Right lobe of liver (tissue), 6 donors: ENCODE measurements at regions not wholly inside any gene's neighbourhood (a gene's known extent, or its start where the extent isn't known, plus 50 kb on each side); places are given as distances from the start of the nearest gene placed in this dataset.
A peak's percentile ranks its signal among the peaks of the same experiment; 100 is the strongest.

Experiments used
- ATAC-seq, 4 donors: fragments of 200-7000 bp; cut with Tn5 transposase; one replicate each; pipeline ENCODE4 v1.9.1; 2020; ENCODE audit warnings: mild to moderate bottlenecking in 4 of 4, moderate library complexity in 4 of 4
- DNase-seq, 3 donors: peaks; one replicate each; pipeline ENCODE4 v3.0.0-alpha.2; 2020
- H3K27ac ChIP-seq, 3 donors: fragments of 200-600 bp; one replicate each; pipeline ENCODE4 v1.8.0; 2022
- H3K27me3 ChIP-seq, 2 donors: fragments of 200-600 bp; one replicate each; pipeline ENCODE4 v1.8.0; 2022
- H3K36me3 ChIP-seq, 4 donors: fragments of 200-600 bp; sonication (generic) in 1 of 4; one replicate each; pipeline versions ENCODE4 v1.5.1 to v1.8.0; 2017 to 2022; ENCODE audit warnings: control low read depth in 1 of 4
- H3K4me1 ChIP-seq, 4 donors: fragments of 200-600 bp; sonication (generic) in 1 of 4; one replicate each; pipeline versions ENCODE4 v1.5.1 to v1.8.0; 2017 to 2022; ENCODE audit warnings: control low read depth in 1 of 4
- H3K4me3 ChIP-seq, 3 donors: fragments of 200-600 bp; one replicate each; pipeline ENCODE4 v1.8.0; 2022
- H3K9me3 ChIP-seq, 4 donors: fragments of 200-600 bp; sonication (generic) in 1 of 4; one replicate each; pipeline versions ENCODE4 v1.5.1 to v1.8.0; 2017 to 2022; ENCODE audit warnings: control low read depth in 1 of 4
- CTCF ChIP-seq, 4 donors: fragments of 200-600 bp in 3 of 4; fragments of 450-650 bp in 1 of 4; IDR thresholded peaks; one replicate each; pipeline versions ENCODE4 v1.5.1 to v1.8.0; 2016 to 2022; ENCODE audit warnings: antibody characterized with exemption in 4 of 4, mild to moderate bottlenecking in 2 of 4
- POLR2A ChIP-seq: fragments of 450-650 bp; IDR thresholded peaks from one replicate; pipeline ENCODE4 v1.6.1; 2017; ENCODE audit warnings: antibody characterized with exemption, mild to moderate bottlenecking
- WGBS: methylation state at CpG from one replicate; pipeline ENCODE4 v1.1.6; 2018; ENCODE audit warnings: low coverage, low lambda C conversion rate; ENCODE audit not compliant: insufficient coverage; ENCODE audit errors: missing lambda C conversion rate; 5-methylcytosine and 5-hydroxymethylcytosine counted together
- intact Hi-C, 2 donors: fragments of 100-400 bp; cut with DNase I; formaldehyde crosslinking; loops; one replicate each; pipeline versions ENCODE4 v1.11.2 to v1.14.1; 2022
- donor health status: DM: no; HTN: yes; CAD: no.
- donor health status: DM: no; HTN: no; CAD: no.
- donor health status: DM: no; HTN: no; CAD: no.
- donor health status: DM: no; HTN: yes; CAD: no.
- donor health status: DM: no; HTN: yes; CAD: no.

GRCh38 chr14:97057238-97058073, 260.3 kb downstream of the VRK1 start:
- TF ChIP-seq POLR2A (no peak), CTCF (IDR thresholded peaks at IDR 0.05) (no peak)
- no peak overlapping the region for H3K4me3 ChIP-seq
- ATAC-seq (no peak), DNase-seq (no peak)
- no peaks in the 10 kb centered on the region for H3K36me3 ChIP-seq
- intact Hi-C loops = no loop called here
- no peaks in the 10 kb centered on the region for H3K9me3 ChIP-seq
- H3K4me1 ChIP-seq = no peaks in the 10 kb centered on the region
- WGBS = 67% methylated on average over 16 of the region's 16 CpGs
- H3K27me3 ChIP-seq = no peaks in the 10 kb centered on the region
- no peak overlapping the region for H3K27ac ChIP-seq

DNA sequence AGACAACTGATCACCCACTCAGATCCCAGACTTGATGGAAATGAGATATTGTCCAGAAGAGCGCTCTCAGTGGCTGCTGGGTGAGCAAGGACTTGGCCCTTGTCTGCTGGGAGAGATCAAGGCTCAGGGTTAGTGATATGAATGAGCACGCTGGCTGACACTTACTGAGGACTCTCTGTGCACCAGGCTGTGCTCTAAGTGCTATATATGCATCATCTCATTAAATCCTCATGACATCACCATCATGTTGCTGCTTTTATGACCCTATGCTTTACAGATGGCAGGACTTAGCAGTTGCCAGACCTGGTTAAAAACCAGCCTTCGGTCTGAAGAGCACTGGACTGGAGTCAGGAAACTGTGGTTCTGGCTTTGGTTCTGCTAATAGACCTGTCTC, 260.9 kb downstream of the VRK1 start:
- no peak for DNase-seq
- WGBS = 54% methylated on average over 3 of the region's 3 CpGs
- Histone ChIP-seq H3K9me3 (no peaks in the 10 kb centered on the region), H3K36me3 (no peaks in the 10 kb centered on the region), H3K27ac (no peak overlapping the region), H3K27me3 (no peaks in the 10 kb centered on the region), H3K4me1 (no peaks in the 10 kb centered on the region), H3K4me3 (no peak overlapping the region)
- TF ChIP-seq CTCF (IDR thresholded peaks at IDR 0.05) = no peak
- no peak for TF ChIP-seq POLR2A
- no peak for ATAC-seq
- intact Hi-C loops = no loop called here

DNA sequence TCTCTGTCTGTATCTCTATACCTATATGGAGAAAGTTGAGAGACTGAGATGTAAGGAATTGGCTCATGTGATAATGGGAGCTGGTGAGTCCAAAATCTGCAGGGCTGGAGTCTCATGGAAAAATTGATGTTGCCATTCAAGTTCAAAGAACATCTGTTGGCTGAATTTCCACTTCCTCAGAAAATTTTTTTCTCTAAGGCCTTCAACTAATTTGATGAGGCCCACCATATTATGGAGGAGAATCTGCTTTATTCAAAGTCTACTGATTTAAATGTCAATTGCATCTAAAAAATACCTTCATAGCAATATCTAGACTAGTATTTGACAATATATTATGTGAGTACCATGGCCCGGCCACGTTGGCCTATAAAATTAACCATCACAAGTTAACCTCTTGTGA, 261.4 kb downstream of the VRK1 start:
- Histone ChIP-seq H3K4me1 (no peaks in the 10 kb centered on the region), H3K27ac (no peak overlapping the region), H3K9me3 (no peaks in the 10 kb centered on the region), H3K27me3 (no peaks in the 10 kb centered on the region), H3K36me3 (no peaks in the 10 kb centered on the region), H3K4me3 (no peak overlapping the region)
- TF ChIP-seq POLR2A = no peak
- TF ChIP-seq CTCF (IDR thresholded peaks at IDR 0.05) = no peak
- WGBS = 54% methylated on average over 2 of the region's 2 CpGs
- DNase-seq (no peak), ATAC-seq (no peak)
- intact Hi-C loops = no loop called here

DNA sequence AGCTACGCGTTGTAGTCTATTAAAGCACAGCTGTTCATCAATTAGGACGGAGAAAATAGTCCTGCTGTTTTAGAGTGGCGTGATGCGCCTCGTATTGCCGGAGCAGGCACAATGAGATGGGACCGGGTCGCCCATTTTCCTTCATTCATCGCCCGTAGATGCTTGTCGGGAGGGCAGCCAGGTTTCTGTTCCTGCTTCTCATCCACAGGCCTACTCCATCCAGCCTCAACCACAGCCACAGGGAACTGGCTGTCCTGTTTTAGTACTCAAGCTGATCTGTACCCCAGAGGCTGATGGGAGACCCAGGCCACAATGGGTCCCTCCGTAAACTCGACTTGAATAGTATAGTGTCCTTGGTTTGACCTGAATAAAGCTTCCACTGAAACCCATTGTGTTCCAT, 264.0 kb downstream of the VRK1 start:
- DNase-seq (no peak), ATAC-seq (peak in 1 of 4 donors; percentile 43)
- no peaks in the 10 kb centered on the region for H3K9me3 ChIP-seq
- 79% methylated on average over 10 of the region's 14 CpGs for WGBS
- H3K27me3 ChIP-seq = no peaks in the 10 kb centered on the region
- H3K4me3 ChIP-seq = no peak overlapping the region
- intact Hi-C loops = no loop called here
- no peaks in the 10 kb centered on the region for H3K36me3 ChIP-seq
- H3K4me1 ChIP-seq = no peaks in the 10 kb centered on the region
- H3K27ac ChIP-seq = no peak overlapping the region
- TF ChIP-seq POLR2A (no peak), CTCF (IDR thresholded peaks at IDR 0.05) (no peak)
